Upper lobe of left lung (tissue), 4 donors: ENCODE measurements at regions not wholly inside any gene's neighbourhood (a gene's known extent, or its start where the extent isn't known, plus 50 kb on each side); places are given as distances from the start of the nearest gene placed in this dataset.

Experiments used
- CTCF ChIP-seq, 6 experiments: fragments of 450-650 bp in 4 of 6; fragments of 200-600 bp in 2 of 6; sonication (generic) in 2 of 6; IDR thresholded peaks; one replicate each; pipeline ENCODE4 v1.5.1; 2016 to 2019; ENCODE audit warnings: antibody characterized with exemption in 6 of 6
- POLR2A ChIP-seq, 4 donors: fragments of 450-650 bp; IDR thresholded peaks; one replicate each; pipeline ENCODE4 v1.5.1; 2016 to 2017; ENCODE audit warnings: antibody characterized with exemption in 4 of 4, mild to moderate bottlenecking in 2 of 4
- POLR2AphosphoS5 ChIP-seq, 2 donors: sonication (generic); formaldehyde crosslinking; IDR thresholded peaks; one replicate each; pipeline ENCODE4 v1.5.1; 2017; ENCODE audit warnings: antibody characterized with exemption in 2 of 2

GRCh38 chr12:12007001-12007712 is 63.6 kb upstream of the BCL2L14 start:
- TF ChIP-seq POLR2A (IDR thresholded peaks at IDR 0.05), result no peak
- TF ChIP-seq CTCF (IDR thresholded peaks at IDR 0.05), result no peak
- TF ChIP-seq POLR2AphosphoS5 (IDR thresholded peaks at IDR 0.05), result no peak
